ENCODE measurements at regions not wholly inside any gene's neighbourhood (a gene's known extent, or its start where the extent isn't known, plus 50 kb on each side); places are given as distances from the start of the nearest gene placed in this dataset.
A peak's percentile ranks its signal among the peaks of the same experiment; 100 is the strongest.

- no peak for DNase-seq (ENCODE audit: low read depth)
- no peak for TF ChIP-seq CTCF (IDR thresholded peaks at IDR 0.05; ENCODE audit: insufficient read depth, low read depth, low read length, missing control alignments)
- no peak overlapping the region for H3K4me3 ChIP-seq (ENCODE audit: low read depth, low read length)
These were observed 263.0 kb downstream of the MBNL1 start for GRCh38 chr3:152531717-152532116.

GRCh38 chr3:152538518-152538917 is 269.8 kb downstream of the MBNL1 start:
- no peak for TF ChIP-seq CTCF (IDR thresholded peaks at IDR 0.05; ENCODE audit: insufficient read depth, low read depth, low read length, missing control alignments)
- no peak for DNase-seq (ENCODE audit: low read depth)
- no peak overlapping the region for H3K4me3 ChIP-seq (ENCODE audit: low read depth, low read length)

GRCh38 chr3:152539191-152539764 is 270.5 kb downstream of the MBNL1 start:
- peak; percentile 27 for TF ChIP-seq CTCF (IDR thresholded peaks at IDR 0.05; ENCODE audit: insufficient read depth, low read depth, low read length, missing control alignments)
- no peak overlapping the region for H3K4me3 ChIP-seq (ENCODE audit: low read depth, low read length)
- DNase-seq (ENCODE audit: low read depth) = peak; percentile 42

GRCh38 chr3:152540120-152540519 is 271.4 kb downstream of the MBNL1 start:
- H3K4me3 ChIP-seq (ENCODE audit: low read depth, low read length) = no peak overlapping the region
- no peak for DNase-seq (ENCODE audit: low read depth)
- no peak for TF ChIP-seq CTCF (IDR thresholded peaks at IDR 0.05; ENCODE audit: insufficient read depth, low read depth, low read length, missing control alignments)

GRCh38 chr3:152547153-152547552 is 278.4 kb downstream of the MBNL1 start:
- H3K4me3 ChIP-seq (ENCODE audit: low read depth, low read length) = no peak overlapping the region

GRCh38 chr3:152549263-152549662 is 280.5 kb downstream of the MBNL1 start:
- H3K4me3 ChIP-seq (ENCODE audit: low read depth, low read length) = no peak overlapping the region
- TF ChIP-seq CTCF (IDR thresholded peaks at IDR 0.05; ENCODE audit: insufficient read depth, low read depth, low read length, missing control alignments) = no peak
- no peak for DNase-seq (ENCODE audit: low read depth)

More at GRCh38 chr3:152547153-152547552, 278.4 kb downstream of the MBNL1 start:
- DNase-seq (ENCODE audit: low read depth) = no peak
- no peak for TF ChIP-seq CTCF (IDR thresholded peaks at IDR 0.05; ENCODE audit: insufficient read depth, low read depth, low read length, missing control alignments)

GRCh38 chr3:152550284-152550683 is 281.6 kb downstream of the MBNL1 start:
- TF ChIP-seq CTCF (IDR thresholded peaks at IDR 0.05; ENCODE audit: insufficient read depth, low read depth, low read length, missing control alignments) = no peak
- H3K4me3 ChIP-seq (ENCODE audit: low read depth, low read length) = no peak overlapping the region
- no peak for DNase-seq (ENCODE audit: low read depth)
